Panc1 (cell line): ENCODE measurements at regions not wholly inside any gene's neighbourhood (a gene's known extent, or its start where the extent isn't known, plus 50 kb on each side); places are given as distances from the start of the nearest gene placed in this dataset.

Experiments used
- ATAC-seq: fragments of 200-7000 bp; cut with Tn5 transposase; 2 replicates; pipeline ENCODE4 v1.9.1; 2020; ENCODE audit warnings: mild to moderate bottlenecking, moderate library complexity
- BruUV-seq: library from RNA; stranded (reverse); fragments of 400-500 nt; replicated peaks from 2 replicates; lab custom pipeline; 2021; lab: Mats Ljungman, UMichigan
- CTCF ChIA-PET: fragments of 300-600 bp; sonication (Branson Sonifier 250); formaldehyde crosslinking; loops from one replicate; lab custom pipeline; 2022; ENCODE audit warnings: antibody characterized with exemption; lab: Charles Lee
- POLR2A ChIA-PET: fragments of 300-600 bp; sonication (Branson Sonifier 250); formaldehyde crosslinking; loops from one replicate; lab custom pipeline; 2022; ENCODE audit warnings: antibody characterized with exemption; lab: Charles Lee
- DNase-seq: peaks from one replicate; pipeline ENCODE4 v3.0.0-alpha.2; 2010; ENCODE audit warnings: low read depth, low spot score
- H3K27ac ChIP-seq: 2 replicates; pipeline ENCODE4 v1.5.1; 2011; ENCODE audit warnings: mild to moderate bottlenecking, low read length, inconsistent platforms
- H3K27me3 ChIP-seq: fragments of 200-500 bp; sonication (Bioruptor generic); 2 replicates; pipeline ENCODE4 v1.6.0; 2014; ENCODE audit warnings: low read length, inconsistent platforms; ENCODE audit not compliant: control insufficient read depth, insufficient read depth
- H3K36me3 ChIP-seq: fragments of 200-500 bp; sonication (Bioruptor generic); 2 replicates; pipeline ENCODE4 v1.5.1; 2014; ENCODE audit warnings: inconsistent platforms, mild to moderate bottlenecking, low read length, moderate library complexity; ENCODE audit not compliant: control insufficient read depth, insufficient read depth
- H3K4me1 ChIP-seq: 2 replicates; pipeline ENCODE4 v1.5.1; 2011; ENCODE audit warnings: inconsistent platforms, mild to moderate bottlenecking, low read length, moderate library complexity; ENCODE audit not compliant: control insufficient read depth, insufficient read depth
- H3K4me3 ChIP-seq, 2 experiments: 2 replicates each; pipeline ENCODE4 v1.5.1; 2011 to 2012; ENCODE audit warnings: low read depth in 2 of 2, low read length in 2 of 2, mild to moderate bottlenecking in 2 of 2, inconsistent platforms in 1 of 2, moderate library complexity in 1 of 2
- H3K9me3 ChIP-seq: fragments of 200-500 bp; sonication (Bioruptor generic); 2 replicates; pipeline ENCODE4 v1.5.1; 2014; ENCODE audit warnings: low read depth, mild to moderate bottlenecking, inconsistent platforms, low read length, moderate library complexity; ENCODE audit not compliant: control insufficient read depth, insufficient read depth
- CTCF ChIP-seq: fragments of 450-650 bp; IDR thresholded peaks from 2 replicates; pipeline ENCODE4 v1.5.1; 2017; ENCODE audit warnings: mild to moderate bottlenecking
- POLR2AphosphoS5 ChIP-seq: IDR thresholded peaks from 2 replicates; pipeline ENCODE4 v1.6.1; 2012; ENCODE audit warnings: mild to moderate bottlenecking, low read depth, low read length, moderate library complexity
- REST ChIP-seq, 2 experiments: IDR thresholded peaks; 2 replicates each; pipeline ENCODE4 v1.6.1; 2011 to 2012; ENCODE audit warnings: low read depth in 2 of 2, control low read depth in 1 of 2, low read length in 1 of 2, mild to moderate bottlenecking in 1 of 2, moderate library complexity in 1 of 2; ENCODE audit not compliant: insufficient read depth in 1 of 2
- SIN3A ChIP-seq: IDR thresholded peaks from 2 replicates; pipeline ENCODE4 v1.6.1; 2012; ENCODE audit warnings: low read depth, mild to moderate bottlenecking, low read length, moderate library complexity, borderline replicate concordance; ENCODE audit not compliant: insufficient read depth
- TCF7L2 ChIP-seq: IDR thresholded peaks from 2 replicates; pipeline ENCODE4 v1.6.1; 2011; ENCODE audit warnings: mild to moderate bottlenecking, low read depth, low read length, inconsistent platforms
- in situ Hi-C: cut with HindIII; loops from 2 replicates; pipeline ENCODE4 v1.10.0; 2016; ENCODE audit warnings: low sequenced_read_pairs, low pct_unique_long_range_greater_than_20kb
- intact Hi-C: fragments of 100-400 bp; cut with micrococcal nuclease; formaldehyde crosslinking; loops from one replicate; pipeline ENCODE4 v1.10.0; 2022; ENCODE audit not compliant: unreplicated experiment

- H3K4me1 ChIP-seq = no peaks in the 10 kb centered on the region
- no peak for ATAC-seq
- no peak for DNase-seq
- no peak for TF ChIP-seq POLR2AphosphoS5
- TF ChIP-seq TCF7L2 = no peak
- no peak for TF ChIP-seq SIN3A
- TF ChIP-seq REST (IDR thresholded peaks at IDR 0.05; ENCODE audit: insufficient read depth in 1 of 2, low read depth in 2 of 2, low read length in 1 of 2) = no peak
- no peak for TF ChIP-seq CTCF
- no TSS peak for BruUV-seq
- ChIA-PET POLR2A (no interaction called here), CTCF (no interaction called here)
- intact Hi-C loops (no loop called here), in situ Hi-C loops (no loop called here)
- no peak overlapping the region for H3K27ac ChIP-seq
- H3K4me3 ChIP-seq = no peak overlapping the region
- no peaks in the 10 kb centered on the region for H3K27me3 ChIP-seq
- no peaks in the 10 kb centered on the region for H3K9me3 ChIP-seq
- no peaks in the 10 kb centered on the region for H3K36me3 ChIP-seq
Observed at GRCh38 chr19:28019901-28020300, 1193.0 kb downstream of the UQCRFS1 start.

- ChIA-PET CTCF (no interaction called here), POLR2A (no interaction called here)
- BruUV-seq = no TSS peak
- Histone ChIP-seq H3K27ac (no peak overlapping the region), H3K36me3 (no peaks in the 10 kb centered on the region), H3K27me3 (no peaks in the 10 kb centered on the region), H3K9me3 (no peaks in the 10 kb centered on the region), H3K4me3 (no peak overlapping the region), H3K4me1 (no peaks in the 10 kb centered on the region)
- TF ChIP-seq TCF7L2 = no peak
- no peak for TF ChIP-seq REST (IDR thresholded peaks at IDR 0.05; ENCODE audit: insufficient read depth in 1 of 2, low read depth in 2 of 2, low read length in 1 of 2)
- TF ChIP-seq CTCF = no peak
- TF ChIP-seq SIN3A = no peak
- in situ Hi-C loops (no loop called here), intact Hi-C loops (no loop called here)
- ATAC-seq (no peak), DNase-seq (no peak)
Observed at GRCh38 chr19:28019371-28019770, 1193.6 kb downstream of the UQCRFS1 start.
